GM19240 (cell line): ENCODE measurements at regions not wholly inside any gene's neighbourhood (a gene's known extent, or its start where the extent isn't known, plus 50 kb on each side); places are given as distances from the start of the nearest gene placed in this dataset.

Source experiments
- DNase-seq: peaks from one replicate; pipeline ENCODE4 v3.0.0; 2011; ENCODE audit warnings: low spot score; ENCODE audit not compliant: insufficient read length

DNA sequence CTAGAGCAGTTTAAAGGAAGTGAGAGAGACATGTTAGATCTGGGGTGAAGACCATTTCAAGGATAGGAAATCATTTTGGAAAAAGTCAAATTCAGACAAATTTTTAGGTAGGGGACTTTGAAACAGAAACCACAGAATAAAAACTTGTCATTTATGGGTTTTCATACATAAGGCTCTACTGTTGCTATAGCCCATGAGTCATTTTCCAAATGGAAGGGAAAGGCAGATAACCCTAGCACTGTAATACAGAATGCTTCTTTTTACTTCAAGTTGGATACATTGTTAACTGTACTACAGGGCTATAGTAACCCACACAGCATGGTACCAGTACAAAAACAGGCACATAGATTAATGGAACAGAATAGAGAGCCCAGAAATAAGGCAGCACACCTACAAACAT lies 455.4 kb downstream of the EBF1 start:
- DNase-seq, result no peak

DNA sequence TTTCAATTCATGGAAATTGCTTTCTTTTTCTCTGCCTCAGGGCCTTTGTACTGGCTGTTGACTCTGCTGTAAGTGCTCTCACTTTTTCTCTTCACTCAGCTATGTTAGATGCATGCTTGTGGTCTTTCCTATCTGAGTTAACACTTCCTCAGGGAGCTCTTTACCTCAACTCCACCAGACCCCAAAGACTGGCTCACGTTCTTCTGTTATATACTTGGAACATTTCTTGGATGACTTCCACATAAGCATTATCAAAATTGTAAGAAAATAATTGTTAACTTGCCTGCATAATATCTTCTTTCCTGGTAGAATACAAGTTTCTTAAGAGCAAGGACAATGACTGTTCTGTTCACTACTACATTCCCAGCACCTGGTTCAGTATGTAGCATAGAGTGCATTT lies 455.9 kb downstream of the EBF1 start:
- DNase-seq, result no peak

DNA sequence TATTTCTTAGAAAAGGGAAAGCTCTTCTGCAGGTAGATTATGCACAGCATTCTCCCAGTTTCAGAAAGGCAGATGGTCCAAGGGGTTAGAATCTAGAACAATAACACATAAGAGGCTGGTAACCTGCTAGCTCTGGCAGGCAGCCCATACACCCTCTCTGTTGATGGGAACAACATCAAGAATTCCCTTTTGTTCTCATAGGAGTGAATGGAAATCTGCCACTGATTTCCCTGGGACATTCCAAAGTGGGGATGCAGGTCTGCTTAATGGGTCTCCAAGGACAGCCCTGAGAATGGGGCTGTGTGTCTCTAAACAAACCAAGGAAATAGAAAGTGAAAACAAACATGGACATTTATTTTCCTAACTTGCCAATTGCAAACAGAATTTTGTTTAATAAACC lies 456.8 kb downstream of the EBF1 start:
- no peak for DNase-seq

DNA sequence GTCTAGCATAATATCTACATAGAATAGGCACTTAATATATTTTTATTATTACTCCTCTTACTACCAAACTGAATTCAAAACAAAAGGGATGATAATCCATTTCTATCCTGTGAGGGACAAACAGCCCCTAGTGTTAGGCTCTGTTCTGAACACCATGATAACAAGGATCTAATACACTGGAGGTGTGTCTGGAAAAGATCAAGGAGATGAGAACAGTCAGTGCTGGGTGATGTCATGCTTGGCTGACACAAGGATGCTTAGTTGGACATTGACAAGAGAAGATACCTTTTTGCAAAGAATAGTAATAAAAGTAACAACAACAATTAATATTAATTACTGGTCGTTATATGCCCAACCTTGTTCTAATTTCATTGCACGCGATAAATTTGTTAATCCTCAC lies 458.7 kb downstream of the EBF1 start:
- no peak for DNase-seq

DNA sequence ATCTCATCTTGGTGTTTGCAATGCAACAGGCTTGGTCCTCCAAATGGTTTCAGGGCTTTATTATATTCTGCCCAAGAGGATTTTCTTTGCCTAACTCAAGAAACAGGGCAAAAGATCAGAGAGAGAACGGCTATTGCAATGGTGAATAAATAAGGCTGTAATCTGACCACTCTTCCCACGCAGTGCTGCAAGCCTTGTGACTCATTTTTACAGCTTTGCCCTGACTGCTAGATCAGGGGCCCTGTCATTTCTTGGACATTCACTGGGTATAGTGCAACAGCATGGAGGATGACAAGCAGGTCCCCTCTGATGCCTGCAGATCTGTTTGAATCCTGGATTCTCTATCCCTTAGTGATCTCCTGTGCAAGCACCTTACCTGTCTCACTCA lies 459.1 kb downstream of the EBF1 start:
- no peak for DNase-seq

DNA sequence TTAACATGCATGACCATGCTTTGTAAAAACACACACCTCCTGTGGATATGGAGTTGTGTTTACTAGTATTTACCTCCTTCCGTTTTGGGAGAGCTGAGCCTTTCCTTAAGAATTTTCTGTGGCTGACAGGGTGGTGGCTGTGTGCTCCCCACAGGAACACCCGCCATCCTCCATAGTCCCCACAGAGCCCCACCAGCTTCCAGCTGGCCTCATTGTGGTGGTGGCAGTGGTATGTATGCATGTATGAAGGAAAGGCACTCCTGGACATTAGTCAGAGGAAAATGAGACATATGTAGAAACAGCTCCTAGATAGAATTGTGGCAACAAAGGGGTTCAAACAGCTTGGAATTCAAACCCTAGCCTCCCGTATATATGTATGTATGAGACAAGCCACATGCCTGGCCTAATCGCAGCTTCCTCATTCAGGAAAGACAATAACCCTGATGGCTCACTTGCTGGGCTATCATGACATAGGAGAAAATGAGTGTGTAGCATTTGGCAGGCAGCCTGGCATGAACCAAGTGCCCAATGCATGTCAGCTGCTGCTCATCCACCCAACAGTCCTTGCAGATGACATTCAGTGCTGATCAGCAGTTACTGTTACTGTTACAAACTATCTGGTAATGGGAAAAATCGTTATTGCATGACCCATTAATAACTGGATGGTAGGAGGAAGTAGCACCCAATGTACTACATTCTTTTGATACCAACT lies 459.7 kb downstream of the EBF1 start:
- DNase-seq, result no peak

DNA sequence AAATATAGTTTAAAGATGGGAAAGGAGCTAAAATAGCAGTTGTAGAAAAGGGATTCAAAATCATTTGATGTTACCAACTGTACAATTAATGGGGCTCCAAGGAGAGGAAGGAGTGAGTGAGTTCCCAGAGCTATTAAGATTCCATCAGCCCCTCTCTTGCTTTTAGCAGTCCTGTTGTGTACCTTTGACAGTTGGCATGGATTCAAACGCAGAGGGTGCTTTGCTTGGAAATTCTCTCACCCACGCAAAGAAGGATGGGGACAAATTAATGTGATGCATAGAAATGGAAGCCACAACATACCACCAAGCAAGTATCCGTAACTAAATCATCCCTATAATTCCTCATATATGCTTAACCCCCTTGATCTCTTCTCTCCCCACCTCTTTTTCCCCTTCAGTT lies 461.3 kb downstream of the EBF1 start:
- no peak for DNase-seq

DNA sequence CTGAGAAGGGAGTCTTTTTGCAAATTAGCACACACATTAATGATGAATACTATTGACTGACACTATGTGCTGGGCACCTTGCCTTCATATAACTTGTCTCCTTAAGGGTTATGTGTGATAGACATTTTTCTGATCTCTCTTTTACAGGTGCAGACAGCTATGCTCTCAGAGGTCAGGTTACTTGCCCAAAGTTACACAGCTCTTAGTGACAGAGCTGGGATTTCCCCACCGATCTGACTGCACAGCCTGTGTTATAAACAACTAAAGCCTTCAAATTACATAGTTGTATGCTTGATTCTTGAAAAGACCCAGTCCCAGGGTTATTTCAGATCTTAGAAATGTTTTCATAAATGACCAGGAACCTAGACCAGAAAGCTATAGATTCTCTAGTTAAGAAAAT lies 462.7 kb downstream of the EBF1 start:
- DNase-seq, result no peak

DNA sequence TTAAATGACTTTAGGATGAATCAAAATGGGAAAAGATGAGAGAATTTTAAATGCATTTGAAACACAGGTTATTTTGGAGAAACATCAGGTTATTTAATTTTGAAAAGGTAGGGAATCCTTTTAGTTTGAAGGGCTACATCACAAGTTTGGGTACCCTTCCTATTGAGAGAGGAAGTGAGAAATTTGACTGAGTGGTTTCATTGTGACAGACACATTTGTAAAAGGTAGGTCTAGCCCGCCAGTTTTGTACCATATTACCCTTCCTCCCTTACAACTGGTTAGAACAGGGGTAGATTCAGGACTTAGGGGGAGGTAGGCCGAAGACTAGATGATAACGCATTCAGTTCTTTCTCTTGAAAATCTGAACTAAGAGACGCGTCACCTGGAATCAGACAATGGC lies 464.2 kb downstream of the EBF1 start:
- no peak for DNase-seq

DNA sequence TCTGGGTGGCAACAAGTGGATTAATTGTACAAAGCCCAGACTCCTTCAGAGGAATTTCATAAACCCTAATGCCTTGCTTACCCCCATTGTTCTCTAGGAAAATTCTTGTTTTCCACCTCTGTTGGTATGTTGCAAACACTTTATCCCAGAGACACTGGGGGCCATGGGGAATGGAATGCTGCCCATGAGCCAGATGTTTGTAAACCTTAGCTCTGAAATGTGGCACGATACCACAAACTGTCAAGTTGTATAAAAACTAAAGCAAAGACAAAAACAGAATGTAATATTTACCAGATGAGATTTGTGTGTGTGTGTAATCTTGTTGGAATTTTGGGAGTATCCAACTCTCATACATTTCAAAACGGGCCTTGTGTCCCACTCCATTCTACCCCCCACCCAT lies 465.0 kb downstream of the EBF1 start:
- no peak for DNase-seq

DNA sequence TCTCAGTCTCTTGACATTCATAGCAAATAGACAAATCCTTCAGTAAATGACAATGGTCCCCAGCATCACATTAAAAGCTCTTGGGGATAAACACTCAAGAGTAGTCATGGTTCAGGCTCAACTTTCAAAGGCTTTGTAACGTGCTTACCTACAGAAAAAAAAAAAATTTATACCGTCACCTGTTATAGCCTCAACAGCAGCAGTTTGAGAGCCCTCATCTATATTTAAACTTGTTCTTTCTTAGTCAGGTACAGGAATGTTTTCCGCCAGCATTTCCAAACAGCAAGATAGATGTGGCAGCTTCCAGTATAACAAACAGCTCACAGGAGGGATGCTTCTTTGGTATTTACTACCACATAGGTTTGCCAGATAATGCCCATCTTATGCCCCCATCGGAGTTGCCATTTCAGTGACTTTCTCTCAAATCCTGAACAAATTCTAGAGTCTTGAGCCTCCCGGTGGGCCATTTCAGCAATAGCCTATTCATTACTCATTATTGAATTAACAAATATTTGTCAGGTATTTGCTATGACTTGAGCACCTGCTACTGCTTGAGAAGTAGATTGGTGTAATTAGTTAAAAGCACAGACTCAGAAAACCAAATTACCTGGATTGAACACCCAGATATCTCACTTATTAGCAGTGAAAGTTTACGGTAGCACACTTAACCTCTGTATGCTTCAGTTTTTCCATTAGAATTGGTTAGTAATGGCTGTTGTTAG lies 470.0 kb downstream of the EBF1 start:
- no peak for DNase-seq

DNA sequence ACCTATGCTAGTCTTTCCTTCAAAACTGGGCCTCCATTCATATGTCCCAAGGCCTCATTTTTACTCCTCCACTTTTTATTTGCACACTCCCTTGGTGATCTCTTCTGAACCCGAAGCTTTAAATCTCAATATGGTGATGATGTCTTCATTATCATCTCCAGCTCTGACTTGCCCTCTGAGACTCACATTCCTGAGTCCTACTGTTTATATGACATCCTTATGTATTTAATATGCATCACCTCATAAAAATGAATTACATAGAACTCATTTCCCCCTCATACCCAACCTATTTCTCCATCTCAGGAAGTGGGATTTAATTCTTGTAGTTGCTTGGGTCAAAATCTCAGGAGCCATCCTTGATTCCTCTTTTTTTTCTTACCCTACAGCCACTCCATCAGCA lies 473.0 kb downstream of the EBF1 start:
- DNase-seq, result no peak

DNA sequence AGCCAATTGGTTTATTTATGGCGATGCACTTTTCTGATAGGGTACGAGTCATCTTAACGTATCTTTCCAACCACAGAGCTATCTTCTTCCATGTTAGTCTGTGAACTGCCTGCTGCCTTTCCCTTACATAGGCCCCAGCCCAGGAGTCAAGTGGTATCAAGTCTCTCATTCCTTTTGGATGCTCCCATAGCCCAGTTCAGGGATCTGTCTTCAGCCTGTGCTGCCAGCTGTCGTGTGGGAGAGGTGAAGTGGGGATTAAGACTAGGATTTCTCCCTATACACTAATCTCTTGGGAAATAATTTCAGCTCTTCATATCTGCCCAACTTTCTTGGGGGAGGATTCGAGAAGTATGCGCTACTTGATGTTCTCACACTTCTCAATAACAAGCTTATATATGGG lies 475.7 kb downstream of the EBF1 start:
- no peak for DNase-seq

DNA sequence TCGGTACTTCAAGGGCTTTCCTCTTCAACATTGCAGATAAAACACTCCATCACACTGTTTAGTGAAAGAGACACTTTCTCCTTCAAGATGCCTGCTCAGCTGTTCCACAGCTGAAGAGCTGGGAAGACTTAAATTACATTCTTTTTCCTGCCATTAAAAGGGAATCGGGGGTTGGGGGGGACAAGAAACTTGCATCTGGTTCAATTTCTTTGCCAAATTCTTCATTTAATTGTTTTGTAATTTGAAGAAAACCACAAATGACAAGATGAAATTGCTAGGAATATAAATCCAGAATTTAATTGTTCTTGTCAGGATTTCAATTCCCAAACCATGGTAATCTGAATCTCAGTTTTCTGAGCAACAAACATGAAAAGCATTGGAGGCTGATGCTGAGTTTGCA lies 478.3 kb downstream of the EBF1 start:
- DNase-seq, result no peak

DNA sequence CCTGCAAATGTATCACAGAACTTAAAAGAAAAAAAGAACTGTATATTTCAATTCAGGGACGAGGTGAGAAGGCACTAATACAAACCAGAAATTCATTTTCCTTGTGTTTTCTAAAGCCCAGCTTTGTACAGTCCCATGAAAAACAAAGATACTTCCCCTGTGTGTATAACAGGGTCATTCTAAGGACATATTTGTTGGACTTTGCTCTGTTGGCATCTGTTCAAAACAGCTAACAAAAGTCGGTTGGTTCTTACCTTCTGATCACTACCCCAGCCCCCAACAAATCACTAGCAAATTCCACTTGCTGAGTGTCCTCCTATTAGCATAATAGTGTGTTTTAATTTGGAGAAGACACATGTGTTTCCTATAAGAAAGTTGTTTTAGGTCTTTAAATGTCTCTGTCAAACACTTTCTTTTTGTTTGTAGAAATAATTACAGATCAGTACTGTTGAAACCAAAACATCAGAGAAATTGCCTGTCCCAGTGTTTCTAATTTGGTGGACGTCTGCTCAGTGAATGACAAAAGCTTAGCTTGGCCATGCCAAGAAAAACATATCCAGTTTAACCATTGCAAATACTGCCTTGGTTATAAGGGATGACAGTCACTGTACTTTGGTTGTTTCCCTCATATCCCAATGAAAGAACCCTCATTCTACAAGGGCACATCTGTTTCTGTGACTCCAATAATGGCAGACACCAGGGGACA lies 480.5 kb downstream of the EBF1 start:
- no peak for DNase-seq

DNA sequence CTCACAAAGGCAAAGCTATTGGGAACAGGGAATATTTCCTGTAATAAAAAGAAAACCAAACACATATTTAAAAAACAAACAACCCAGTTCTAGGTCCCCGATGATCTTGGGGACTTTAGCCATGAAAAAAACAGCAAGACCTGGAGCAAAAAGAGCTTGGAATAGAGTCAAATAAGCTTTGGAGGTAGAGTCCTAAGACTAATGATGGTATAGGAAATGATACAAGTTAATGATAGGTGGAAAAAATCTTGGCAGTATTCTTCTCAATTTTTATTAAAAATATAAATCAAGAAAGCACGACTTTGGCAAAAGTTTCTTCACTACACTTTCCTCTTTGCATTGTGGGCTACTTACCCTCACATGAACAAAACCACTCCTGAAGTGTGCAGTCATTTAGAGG lies 481.5 kb downstream of the EBF1 start:
- DNase-seq, result no peak

DNA sequence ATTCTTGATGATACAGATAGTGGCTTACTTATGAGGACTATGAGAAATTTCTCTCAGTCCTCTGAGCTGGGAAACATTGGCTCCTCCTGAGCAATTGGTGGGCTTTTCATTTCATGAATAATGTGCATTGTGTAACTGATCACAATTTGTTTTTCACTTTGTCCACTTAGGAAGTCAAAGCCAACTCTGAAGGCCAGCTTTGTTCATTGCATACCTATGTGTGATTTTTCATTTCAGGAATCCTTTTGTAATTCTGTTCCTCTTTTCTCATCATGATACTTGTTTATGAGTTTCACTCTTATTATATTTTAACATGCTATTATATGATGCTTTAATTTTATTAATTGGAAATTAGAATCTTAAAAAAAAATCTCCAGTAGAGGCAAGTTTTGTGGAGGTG lies 483.0 kb downstream of the EBF1 start:
- no peak for DNase-seq

DNA sequence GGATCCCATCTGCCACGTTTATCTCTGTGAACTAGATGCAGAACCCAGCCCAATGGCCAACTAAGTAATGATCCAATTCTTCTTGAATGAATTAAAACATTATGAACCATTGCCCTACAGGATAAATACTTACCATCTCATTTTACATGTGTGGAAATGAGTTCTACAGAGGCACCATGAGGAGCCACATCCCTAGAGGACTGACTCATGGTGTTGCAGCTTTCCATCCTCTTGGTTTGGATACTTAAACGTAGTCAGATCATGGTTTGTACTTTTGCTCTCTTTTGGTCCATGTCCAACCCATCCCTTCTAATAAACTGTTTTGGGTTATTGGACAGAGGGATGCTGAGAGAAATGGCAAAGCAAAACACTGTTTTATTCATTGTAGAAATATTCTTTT lies 484.8 kb downstream of the EBF1 start:
- DNase-seq, result no peak

DNA sequence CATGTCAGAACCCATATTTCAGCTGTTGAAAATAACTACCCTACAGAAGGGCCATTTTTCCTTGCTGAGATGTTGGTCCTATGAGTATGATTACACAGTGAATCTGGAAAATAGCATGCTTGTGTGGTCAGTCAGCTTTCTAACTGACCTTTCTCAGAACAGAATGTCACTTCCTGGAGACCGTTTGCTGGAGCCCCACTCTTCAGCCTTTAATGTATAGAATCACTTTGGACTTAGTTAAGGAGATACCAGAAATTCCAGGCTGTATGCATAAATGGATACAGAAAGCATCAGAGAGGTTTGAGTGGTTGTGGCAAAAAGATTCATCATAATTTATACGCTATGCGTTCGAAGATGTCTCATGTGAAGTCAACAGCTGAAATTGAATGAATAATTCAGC lies 488.1 kb downstream of the EBF1 start:
- no peak for DNase-seq

DNA sequence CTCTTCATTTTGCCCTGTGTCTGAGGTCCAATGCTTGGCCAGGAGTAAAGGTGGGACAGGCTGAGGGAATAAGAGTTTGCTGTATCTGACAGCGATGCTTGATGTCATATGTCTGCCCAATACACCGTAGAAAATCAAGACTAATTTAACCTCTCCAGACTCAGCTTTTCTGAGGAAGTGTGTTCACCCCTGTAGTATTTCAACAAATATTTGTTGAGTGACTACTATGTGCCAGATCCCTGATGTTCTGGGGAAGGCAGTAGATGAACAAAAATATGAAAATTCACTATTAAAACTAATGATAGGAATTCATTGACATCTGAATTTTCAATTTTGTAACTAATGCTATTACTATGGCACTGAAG lies 489.7 kb downstream of the EBF1 start:
- DNase-seq, result no peak

DNA sequence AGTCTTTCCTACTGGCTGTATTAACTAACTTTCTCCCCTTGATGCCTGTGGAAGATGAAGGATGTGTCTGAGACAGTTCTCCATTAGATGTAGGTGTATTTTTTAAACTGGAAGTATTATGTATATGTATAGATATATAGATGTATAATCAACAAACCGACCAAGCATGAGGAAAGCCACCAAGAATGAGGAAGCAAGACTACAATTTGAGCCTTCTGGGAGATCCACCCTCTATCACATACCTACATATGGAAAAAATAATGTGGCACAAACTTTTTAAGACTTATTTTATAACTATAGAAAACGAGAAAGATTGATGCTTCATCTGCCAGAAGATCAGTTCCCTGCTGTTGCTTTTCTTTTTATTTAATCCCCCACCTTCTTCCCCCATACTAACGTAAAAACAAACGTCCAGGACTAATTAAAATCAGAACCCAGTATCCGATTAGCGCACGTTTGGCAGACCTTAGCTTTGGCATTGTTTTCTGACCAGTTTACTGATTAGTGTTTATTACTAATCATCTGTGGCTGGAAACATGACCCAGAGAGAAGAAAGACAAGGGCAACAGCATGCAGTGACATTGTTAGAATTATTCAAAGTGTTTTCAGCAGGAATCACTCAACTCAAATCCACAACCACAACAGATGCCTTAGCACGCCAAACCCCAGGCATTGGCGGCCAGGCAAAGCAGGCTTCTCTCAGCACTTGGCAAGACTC lies 490.2 kb downstream of the EBF1 start:
- DNase-seq, result no peak

DNA sequence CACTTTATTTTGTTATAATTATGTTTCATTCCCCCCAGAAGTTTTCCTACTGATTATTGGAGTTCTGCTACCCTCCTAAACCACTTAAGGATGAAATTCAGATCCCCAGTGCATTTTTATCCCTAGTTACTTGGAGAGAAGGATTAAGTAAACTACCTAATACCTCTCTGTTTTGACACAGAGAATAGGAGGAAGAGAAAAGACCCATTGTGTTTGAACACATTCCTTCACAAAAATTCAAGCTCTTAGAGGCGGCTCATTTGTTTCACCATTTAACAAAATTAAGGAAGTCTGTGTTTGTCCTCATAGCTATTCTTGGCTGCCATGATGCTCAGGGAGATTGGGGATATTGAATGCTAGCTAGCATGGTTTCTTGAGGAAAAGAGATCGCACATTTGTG lies 492.6 kb downstream of the EBF1 start:
- no peak for DNase-seq
